ENCODE measurements at regions not wholly inside any gene's neighbourhood (a gene's known extent, or its start where the extent isn't known, plus 50 kb on each side); places are given as distances from the start of the nearest gene placed in this dataset.
"Not testable (repeated sequence)": the region's sequence is repeated elsewhere in the genome, so short reads cannot be mapped to it uniquely, and the experiment has no call there.

- no peak overlapping the region for H3K4me3 ChIP-seq (ENCODE audit: low read length)
- no peak for TF ChIP-seq ZNF274 (IDR thresholded peaks at IDR 0.05; ENCODE audit: low read depth, low read length)
Observed at GRCh38 chr12:75813072-75813471, 218.5 kb downstream of the PHLDA1 start.

- TF ChIP-seq ZNF274 (IDR thresholded peaks at IDR 0.05; ENCODE audit: low read depth, low read length) = no peak
- no peak overlapping the region for H3K4me3 ChIP-seq (ENCODE audit: low read length)
Observed at GRCh38 chr12:75812271-75813018, 219.1 kb downstream of the PHLDA1 start.

- TF ChIP-seq ZNF274 (IDR thresholded peaks at IDR 0.05; ENCODE audit: low read depth, low read length) = no peak
- H3K4me3 ChIP-seq (ENCODE audit: low read length) = no peak overlapping the region
Observed at GRCh38 chr12:75809746-75810145, 221.8 kb downstream of the PHLDA1 start.

GRCh38 chr12:75807494-75807893 is 224.1 kb downstream of the PHLDA1 start:
- no peak for TF ChIP-seq ZNF274 (IDR thresholded peaks at IDR 0.05; ENCODE audit: low read depth, low read length)
- H3K4me3 ChIP-seq (ENCODE audit: low read length) = no peak overlapping the region

- no peak for TF ChIP-seq ZNF274 (IDR thresholded peaks at IDR 0.05; ENCODE audit: low read depth, low read length)
- no peak overlapping the region for H3K4me3 ChIP-seq (ENCODE audit: low read length)
Observed at GRCh38 chr12:75805905-75806304, 225.7 kb downstream of the PHLDA1 start.

GRCh38 chr12:75805320-75805719 is 226.3 kb downstream of the PHLDA1 start:
- no peak for TF ChIP-seq ZNF274 (IDR thresholded peaks at IDR 0.05; ENCODE audit: low read depth, low read length)
- H3K4me3 ChIP-seq (ENCODE audit: low read length) = no peak overlapping the region

GRCh38 chr12:75798136-75798926 is 233.2 kb downstream of the PHLDA1 start:
- no peak overlapping the region for H3K4me3 ChIP-seq (ENCODE audit: low read length)
- no peak for TF ChIP-seq ZNF274 (IDR thresholded peaks at IDR 0.05; ENCODE audit: low read depth, low read length)

- H3K4me3 ChIP-seq (ENCODE audit: low read length) = no peak overlapping the region
Observed at GRCh38 chr12:75795125-75795524, 236.5 kb downstream of the PHLDA1 start.

GRCh38 chr12:75792687-75793086 is 238.9 kb downstream of the PHLDA1 start:
- TF ChIP-seq ZNF274 (IDR thresholded peaks at IDR 0.05; ENCODE audit: low read depth, low read length) = no peak
- no peak overlapping the region for H3K4me3 ChIP-seq (ENCODE audit: low read length)

More at GRCh38 chr12:75795125-75795524, 236.5 kb downstream of the PHLDA1 start:
- TF ChIP-seq ZNF274 (IDR thresholded peaks at IDR 0.05; ENCODE audit: low read depth, low read length) = no peak

- no peak overlapping the region for H3K4me3 ChIP-seq (ENCODE audit: low read length)
- TF ChIP-seq ZNF274 (IDR thresholded peaks at IDR 0.05; ENCODE audit: low read depth, low read length) = no peak
Observed at GRCh38 chr12:75790219-75790618, 241.4 kb downstream of the PHLDA1 start.

- not testable (repeated sequence) for H3K4me3 ChIP-seq (ENCODE audit: low read length)
Observed at GRCh38 chr12:75787146-75787545, 244.4 kb downstream of the PHLDA1 start.

GRCh38 chr12:75786070-75786469 is 245.5 kb downstream of the PHLDA1 start:
- H3K4me3 ChIP-seq (ENCODE audit: low read length) = no peak overlapping the region
- TF ChIP-seq ZNF274 (IDR thresholded peaks at IDR 0.05; ENCODE audit: low read depth, low read length) = no peak

GRCh38 chr12:75784591-75784990 is 247.0 kb downstream of the PHLDA1 start:
- TF ChIP-seq ZNF274 (IDR thresholded peaks at IDR 0.05; ENCODE audit: low read depth, low read length) = no peak
- H3K4me3 ChIP-seq (ENCODE audit: low read length) = no peak overlapping the region

- no peak for TF ChIP-seq ZNF274 (IDR thresholded peaks at IDR 0.05; ENCODE audit: low read depth, low read length)
- H3K4me3 ChIP-seq (ENCODE audit: low read length) = no peak overlapping the region
Observed at GRCh38 chr12:75783093-75783877, 248.3 kb downstream of the PHLDA1 start.

All from GM08714 (cell line).